ENCODE measurements at regions not wholly inside any gene's neighbourhood (a gene's known extent, or its start where the extent isn't known, plus 50 kb on each side); places are given as distances from the start of the nearest gene placed in this dataset.

GRCh38 chr10:31620226-31621151 is 301.5 kb downstream of the ZEB1 start:
- H3K9me3 ChIP-seq (ENCODE audit: control insufficient read depth, low read depth, low read length): no peaks in the 10 kb centered on the region
- no peaks in the 10 kb centered on the region for H3K9me1 ChIP-seq (ENCODE audit: control insufficient read depth, extremely low read depth, insufficient read depth, low read length)
- H3K4me1 ChIP-seq (ENCODE audit: control insufficient read depth, extremely low read depth, insufficient read depth, low read length): peaks cover 18% of the 10 kb centered on the region
- dilution Hi-C loops (cut with MboI; ENCODE audit: extremely low pct_ligation_motif_present, low sequenced_read_pairs): no loop called here
- H3K9ac ChIP-seq (ENCODE audit: control insufficient read depth, extremely low read depth, insufficient read depth, low read length): no peak overlapping the region
- H3K4me3 ChIP-seq (ENCODE audit: control insufficient read depth in 2 of 3, extremely low read depth in 1 of 3, insufficient read depth in 2 of 3, low read depth in 1 of 3, low read length in 3 of 3): no peak overlapping the region
- no peak overlapping the region for H3K27ac ChIP-seq (ENCODE audit: control insufficient read depth, insufficient read depth, low read length)
- H3K79me2 ChIP-seq (ENCODE audit: control insufficient read depth, insufficient read depth, low read length): no peaks in the 10 kb centered on the region
- no peaks in the 10 kb centered on the region for H3K36me3 ChIP-seq (ENCODE audit: control insufficient read depth in 2 of 2, extremely low read depth in 1 of 2, insufficient read depth in 2 of 2, low read length in 2 of 2)
- TF ChIP-seq CTCF (optimal IDR thresholded peaks at IDR 0.05 in 1 of 3, IDR thresholded peaks at IDR 0.05 in 1 of 3, conservative IDR thresholded peaks at IDR 0.05 in 1 of 3; ENCODE audit: extremely low read depth in 1 of 3, insufficient read depth in 2 of 3, low read length in 3 of 3) (peak in 2 of 3 experiments; percentile 39 to 42), EZH2 (IDR thresholded peaks at IDR 0.05; ENCODE audit: low read length) (no peak)
- H3K27me3 ChIP-seq (ENCODE audit: control insufficient read depth, extremely low read depth, insufficient read depth, low read length): no peaks in the 10 kb centered on the region
- no peak overlapping the region for H2AFZ ChIP-seq (ENCODE audit: control insufficient read depth, low read length)
- H3K4me2 ChIP-seq (ENCODE audit: control insufficient read depth, extremely low read depth, insufficient read depth, low read depth, low read length): peak overlapping the region; percentile 13
- FAIRE-seq (peak; percentile 61), DNase-seq (ENCODE audit: low read depth, low spot score) (no peak)
- no peaks in the 10 kb centered on the region for H4K20me1 ChIP-seq (ENCODE audit: control insufficient read depth, extremely low read depth, insufficient read depth, low read length)

- peaks cover 18% of the 10 kb centered on the region for H3K4me1 ChIP-seq (ENCODE audit: control insufficient read depth, extremely low read depth, insufficient read depth, low read length)
- no peak overlapping the region for H2AFZ ChIP-seq (ENCODE audit: control insufficient read depth, low read length)
- H3K27me3 ChIP-seq (ENCODE audit: control insufficient read depth, extremely low read depth, insufficient read depth, low read length): no peaks in the 10 kb centered on the region
- H3K9me1 ChIP-seq (ENCODE audit: control insufficient read depth, extremely low read depth, insufficient read depth, low read length): no peaks in the 10 kb centered on the region
- no peaks in the 10 kb centered on the region for H4K20me1 ChIP-seq (ENCODE audit: control insufficient read depth, extremely low read depth, insufficient read depth, low read length)
- no peaks in the 10 kb centered on the region for H3K79me2 ChIP-seq (ENCODE audit: control insufficient read depth, insufficient read depth, low read length)
- no peak overlapping the region for H3K27ac ChIP-seq (ENCODE audit: control insufficient read depth, insufficient read depth, low read length)
- peak overlapping the region; percentile 12 for H3K4me2 ChIP-seq (ENCODE audit: control insufficient read depth, extremely low read depth, insufficient read depth, low read depth, low read length)
- H3K9me3 ChIP-seq (ENCODE audit: control insufficient read depth, low read depth, low read length): no peaks in the 10 kb centered on the region
- H3K36me3 ChIP-seq (ENCODE audit: control insufficient read depth in 2 of 2, extremely low read depth in 1 of 2, insufficient read depth in 2 of 2, low read length in 2 of 2): no peaks in the 10 kb centered on the region
- peak; percentile 32 for FAIRE-seq
- DNase-seq (ENCODE audit: low read depth, low spot score): no peak
- no peak overlapping the region for H3K4me3 ChIP-seq (ENCODE audit: control insufficient read depth in 2 of 3, extremely low read depth in 1 of 3, insufficient read depth in 2 of 3, low read depth in 1 of 3, low read length in 3 of 3)
- no peak overlapping the region for H3K9ac ChIP-seq (ENCODE audit: control insufficient read depth, extremely low read depth, insufficient read depth, low read length)
- no peak for TF ChIP-seq CTCF (optimal IDR thresholded peaks at IDR 0.05 in 1 of 3, IDR thresholded peaks at IDR 0.05 in 1 of 3, conservative IDR thresholded peaks at IDR 0.05 in 1 of 3; ENCODE audit: extremely low read depth in 1 of 3, insufficient read depth in 2 of 3, low read length in 3 of 3)
- TF ChIP-seq EZH2 (IDR thresholded peaks at IDR 0.05; ENCODE audit: low read length): no peak
- dilution Hi-C loops (cut with MboI; ENCODE audit: extremely low pct_ligation_motif_present, low sequenced_read_pairs): no loop called here
Observed at GRCh38 chr10:31619531-31620061, 300.6 kb downstream of the ZEB1 start.
